ENCODE measurements at regions not wholly inside any gene's neighbourhood (a gene's known extent, or its start where the extent isn't known, plus 50 kb on each side); places are given as distances from the start of the nearest gene placed in this dataset.

DNA sequence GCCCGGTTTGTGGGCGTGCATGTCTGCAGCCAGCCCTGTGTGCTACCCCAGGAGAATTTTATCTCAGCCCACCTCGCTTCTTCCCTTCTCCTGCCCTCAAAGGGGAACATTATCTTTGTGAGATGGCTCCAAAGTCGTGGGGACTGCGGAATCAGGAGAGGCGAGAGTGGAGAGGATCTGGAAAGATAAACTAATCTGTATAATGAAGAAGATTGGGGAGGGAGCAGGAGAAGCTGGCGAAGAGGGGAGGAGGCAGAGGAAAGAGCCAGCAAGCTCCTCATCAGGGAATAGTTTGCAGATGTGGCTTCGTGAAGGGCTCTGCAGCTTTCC is 310.3 kb downstream of the MATN1 start:
- TF ChIP-seq POLR2AphosphoS5 (IDR thresholded peaks at IDR 0.05; ENCODE audit: low read depth, low read length): no peak
- TF ChIP-seq POLR2A (IDR thresholded peaks at IDR 0.05; ENCODE audit: low read depth, low read length): no peak
- TF ChIP-seq TAF1 (IDR thresholded peaks at IDR 0.05; ENCODE audit: borderline replicate concordance, low read depth, low read length): no peak
